ENCODE measurements at regions not wholly inside any gene's neighbourhood (a gene's known extent, or its start where the extent isn't known, plus 50 kb on each side); places are given as distances from the start of the nearest gene placed in this dataset.

DNA sequence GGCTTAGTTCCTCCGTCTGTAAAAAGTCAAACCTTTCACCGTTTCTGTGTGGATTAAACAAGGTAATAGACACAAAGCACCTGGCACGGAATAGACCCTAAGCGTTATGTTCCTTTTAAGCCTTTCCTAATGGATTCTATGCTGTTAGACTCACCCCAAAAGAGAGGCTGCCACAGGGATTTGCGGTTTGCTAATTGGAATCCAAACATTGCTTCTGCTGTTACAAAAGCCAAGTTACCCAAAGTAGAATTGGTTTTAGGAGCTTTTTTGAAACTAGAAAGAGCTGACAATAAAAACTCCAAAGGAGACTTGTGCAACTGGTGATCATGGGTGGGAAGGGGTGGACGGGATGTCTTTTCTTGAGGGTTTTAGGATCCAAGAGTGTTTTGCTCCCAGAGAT is 178.0 kb downstream of the BMP7 start:
- no peak for DNase-seq
- in situ Hi-C loops (cut with HindIII; ENCODE audit: low pct_ligation_motif_present, low pct_unique_long_range_greater_than_20kb, low sequenced_read_pairs) = no loop called here

DNA sequence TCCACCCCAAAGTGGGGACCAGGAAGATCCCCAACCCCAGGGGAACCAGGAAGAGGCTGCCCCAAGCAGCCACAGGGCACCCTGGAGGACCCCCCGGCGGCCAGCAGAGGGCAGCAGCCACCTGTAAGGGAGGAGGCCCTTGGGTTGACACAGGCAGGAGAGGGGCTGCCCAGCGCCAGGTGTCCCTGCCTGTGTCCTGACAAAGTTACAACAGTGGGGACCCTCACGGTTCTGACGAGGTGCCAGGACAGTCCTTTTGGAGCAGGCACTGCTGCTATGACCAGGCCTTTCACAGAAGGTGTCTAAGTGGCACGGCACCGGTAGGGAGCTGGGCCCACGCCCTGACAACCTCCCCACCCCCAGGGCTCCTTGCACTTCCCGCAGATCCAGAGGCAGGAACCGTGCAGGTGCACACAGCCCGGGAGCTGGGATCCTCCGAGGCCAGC is 176.7 kb downstream of the BMP7 start:
- in situ Hi-C loops (cut with HindIII; ENCODE audit: low pct_ligation_motif_present, low pct_unique_long_range_greater_than_20kb, low sequenced_read_pairs) = no loop called here
- DNase-seq = peak; percentile 45

DNA sequence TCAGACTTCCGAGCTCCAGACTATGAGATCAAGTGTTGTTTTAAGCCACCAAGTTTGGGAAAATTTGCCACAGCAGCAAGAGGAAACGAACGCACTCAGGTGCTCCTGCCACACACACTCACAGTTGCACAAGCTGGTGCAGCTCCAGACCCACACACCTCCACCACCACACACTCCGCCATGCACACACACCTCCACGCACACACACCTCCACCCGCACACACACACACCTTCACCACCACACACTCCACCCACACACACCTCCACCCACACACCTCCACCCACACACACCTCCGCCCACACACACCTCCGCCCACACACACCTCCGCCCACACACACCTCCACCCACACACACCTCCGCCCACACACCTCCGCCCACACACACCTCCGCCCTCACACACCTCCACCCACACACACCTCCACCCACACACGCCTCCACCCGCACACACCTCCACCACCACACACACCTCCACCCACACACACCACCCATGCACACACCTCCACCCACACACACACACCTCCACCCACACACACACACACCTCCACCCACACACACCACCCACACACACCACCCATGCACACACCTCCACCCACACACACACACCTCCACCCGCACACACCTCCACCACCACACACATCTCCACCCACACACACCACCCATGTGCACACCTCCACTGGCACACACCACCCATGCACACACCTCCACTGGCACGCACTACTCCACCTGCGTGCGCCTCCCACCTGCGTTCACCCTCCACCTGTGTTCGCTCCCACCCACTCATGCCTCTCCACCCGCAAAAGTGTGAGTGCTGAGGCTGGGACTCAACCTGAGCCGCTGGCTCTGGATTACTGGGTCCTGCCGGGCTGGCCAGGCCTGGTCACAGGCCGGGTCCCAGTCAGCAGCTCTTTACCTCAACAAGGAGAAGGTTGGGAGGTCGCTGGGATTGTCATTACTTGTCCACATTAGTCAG is 175.6 kb downstream of the BMP7 start:
- in situ Hi-C loops (cut with HindIII; ENCODE audit: low pct_ligation_motif_present, low pct_unique_long_range_greater_than_20kb, low sequenced_read_pairs) = no loop called here
- no peak for DNase-seq

GRCh38 chr20:57091748-57092111 is 174.7 kb downstream of the BMP7 start:
- in situ Hi-C loops (cut with HindIII; ENCODE audit: low pct_ligation_motif_present, low pct_unique_long_range_greater_than_20kb, low sequenced_read_pairs) = no loop called here
- no peak for DNase-seq

- in situ Hi-C loops (cut with HindIII; ENCODE audit: low pct_ligation_motif_present, low pct_unique_long_range_greater_than_20kb, low sequenced_read_pairs) = no loop called here
- DNase-seq = peak; percentile 41
Measured at GRCh38 chr20:57092112-57092899, 174.1 kb downstream of the BMP7 start.

DNA sequence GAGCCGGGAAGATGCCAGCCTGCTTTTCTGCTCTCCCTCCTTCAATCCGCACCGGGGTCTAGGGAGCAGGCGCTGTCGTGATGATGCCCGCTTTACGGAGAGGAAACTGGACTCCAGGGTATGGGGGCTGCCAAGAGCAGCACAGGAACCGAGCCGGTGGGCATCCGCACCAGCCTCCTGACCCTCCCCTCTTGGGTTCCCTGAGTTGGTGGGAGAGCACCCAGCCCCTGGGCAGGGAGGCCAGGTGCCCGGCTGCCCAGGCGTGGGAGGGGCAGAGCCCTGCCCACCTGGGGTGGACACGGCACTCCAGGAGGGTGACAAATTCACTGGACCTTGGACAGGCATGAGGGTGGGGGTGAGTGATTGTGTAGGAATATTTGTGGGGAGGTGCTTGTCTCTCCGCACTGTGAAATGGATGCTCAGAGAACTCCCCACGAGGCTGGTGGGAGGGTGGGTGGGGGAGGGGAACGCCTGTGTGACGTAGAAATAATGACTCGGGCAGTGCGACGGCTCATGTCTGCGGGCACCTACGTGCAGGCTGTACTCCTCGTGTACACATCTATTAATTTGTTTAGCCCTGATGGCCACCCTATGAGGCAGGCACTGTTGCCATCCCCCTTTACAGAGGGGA is 173.4 kb downstream of the BMP7 start:
- DNase-seq = no peak

GRCh38 chr20:57093766-57094165 is 172.7 kb downstream of the BMP7 start:
- in situ Hi-C loops (cut with HindIII; ENCODE audit: low pct_ligation_motif_present, low pct_unique_long_range_greater_than_20kb, low sequenced_read_pairs) = no loop called here
- no peak for DNase-seq

More for the DNA sequence above, 173.4 kb downstream of the BMP7 start:
- in situ Hi-C loops (cut with HindIII; ENCODE audit: low pct_ligation_motif_present, low pct_unique_long_range_greater_than_20kb, low sequenced_read_pairs) = no loop called here

DNA sequence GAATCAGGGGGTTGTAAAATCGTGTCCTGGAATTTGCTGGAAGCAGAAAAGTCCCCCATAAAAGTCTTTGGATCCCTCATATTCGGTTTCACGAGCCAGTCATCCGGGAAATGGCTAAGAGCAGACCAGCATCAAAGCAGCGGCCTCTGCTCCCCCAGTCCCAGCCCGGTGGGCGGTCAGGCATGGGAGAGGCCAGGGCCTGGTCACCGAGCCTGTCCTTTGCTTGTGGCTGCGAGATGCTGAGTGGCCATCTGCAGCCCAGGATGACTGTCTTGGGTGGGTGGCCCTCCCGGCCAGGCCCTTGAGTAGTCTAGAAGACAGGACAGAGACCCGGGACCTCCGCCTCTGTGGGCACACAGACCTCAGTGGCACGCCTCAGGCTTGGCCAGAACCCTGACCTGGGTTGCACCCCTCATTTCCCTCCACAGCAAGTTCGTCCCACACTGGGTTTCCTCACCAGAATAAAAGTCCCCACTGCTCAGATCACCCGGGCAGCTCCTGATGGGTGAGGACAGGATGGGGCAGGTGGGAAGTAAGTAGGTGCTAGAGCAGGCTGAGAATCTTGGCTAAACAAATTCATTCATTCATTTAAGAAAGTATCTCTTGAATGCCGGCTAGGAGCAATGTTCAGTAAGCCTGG is 172.1 kb downstream of the BMP7 start:
- in situ Hi-C loops (cut with HindIII; ENCODE audit: low pct_ligation_motif_present, low pct_unique_long_range_greater_than_20kb, low sequenced_read_pairs) = no loop called here
- DNase-seq = no peak

DNA sequence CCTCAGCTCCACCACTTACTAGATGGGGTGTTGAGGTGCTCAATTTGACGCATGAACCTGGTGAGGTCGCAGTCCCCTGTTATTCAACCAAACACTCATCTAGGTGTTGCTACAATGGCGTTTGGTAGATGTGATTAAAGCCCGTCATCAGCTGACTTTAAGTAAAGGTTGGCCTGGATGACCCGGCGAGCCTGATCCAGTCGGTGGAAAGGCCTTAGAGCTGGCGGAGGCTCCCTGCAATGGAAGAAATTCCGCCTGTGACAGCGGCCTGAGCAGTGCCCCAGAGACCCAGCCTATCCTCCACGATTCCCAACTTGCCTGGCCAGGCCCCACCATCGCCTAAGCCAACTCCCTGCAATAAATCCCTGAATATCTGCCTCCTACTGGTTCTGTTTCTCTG is 171.4 kb downstream of the BMP7 start:
- in situ Hi-C loops (cut with HindIII; ENCODE audit: low pct_ligation_motif_present, low pct_unique_long_range_greater_than_20kb, low sequenced_read_pairs) = no loop called here
- DNase-seq = no peak

DNA sequence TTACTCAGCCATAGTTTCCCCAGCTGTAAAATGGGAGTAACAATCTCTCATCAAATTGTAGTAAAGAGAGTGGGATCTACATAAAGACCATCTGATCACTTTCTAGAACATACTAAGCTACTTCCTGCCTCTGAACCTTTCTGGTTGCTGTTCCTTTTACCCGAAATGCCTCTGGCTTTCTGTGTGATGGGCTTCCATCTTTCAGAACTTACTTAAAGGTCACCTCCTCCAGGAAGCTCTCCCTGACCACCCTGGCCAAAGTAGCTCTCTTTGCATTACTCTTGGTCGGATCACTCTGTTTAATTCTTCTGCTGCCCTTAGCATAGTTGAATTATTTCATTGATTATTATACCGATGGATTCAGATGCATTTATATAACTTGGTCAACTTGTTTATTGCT is 171.0 kb downstream of the BMP7 start:
- no peak for DNase-seq
- in situ Hi-C loops (cut with HindIII; ENCODE audit: low pct_ligation_motif_present, low pct_unique_long_range_greater_than_20kb, low sequenced_read_pairs) = no loop called here

GRCh38 chr20:57097245-57097915 is 169.1 kb downstream of the BMP7 start:
- DNase-seq = no peak
- in situ Hi-C loops (cut with HindIII; ENCODE audit: low pct_ligation_motif_present, low pct_unique_long_range_greater_than_20kb, low sequenced_read_pairs) = no loop called here

- in situ Hi-C loops (cut with HindIII; ENCODE audit: low pct_ligation_motif_present, low pct_unique_long_range_greater_than_20kb, low sequenced_read_pairs) = no loop called here
- DNase-seq = no peak
Measured at GRCh38 chr20:57102160-57102559, 164.3 kb downstream of the BMP7 start.

GRCh38 chr20:57102566-57102965 is 163.9 kb downstream of the BMP7 start:
- in situ Hi-C loops (cut with HindIII; ENCODE audit: low pct_ligation_motif_present, low pct_unique_long_range_greater_than_20kb, low sequenced_read_pairs) = no loop called here
- DNase-seq = no peak

GRCh38 chr20:57103146-57103800 is 163.2 kb downstream of the BMP7 start:
- in situ Hi-C loops (cut with HindIII; ENCODE audit: low pct_ligation_motif_present, low pct_unique_long_range_greater_than_20kb, low sequenced_read_pairs) = no loop called here
- DNase-seq = no peak

DNA sequence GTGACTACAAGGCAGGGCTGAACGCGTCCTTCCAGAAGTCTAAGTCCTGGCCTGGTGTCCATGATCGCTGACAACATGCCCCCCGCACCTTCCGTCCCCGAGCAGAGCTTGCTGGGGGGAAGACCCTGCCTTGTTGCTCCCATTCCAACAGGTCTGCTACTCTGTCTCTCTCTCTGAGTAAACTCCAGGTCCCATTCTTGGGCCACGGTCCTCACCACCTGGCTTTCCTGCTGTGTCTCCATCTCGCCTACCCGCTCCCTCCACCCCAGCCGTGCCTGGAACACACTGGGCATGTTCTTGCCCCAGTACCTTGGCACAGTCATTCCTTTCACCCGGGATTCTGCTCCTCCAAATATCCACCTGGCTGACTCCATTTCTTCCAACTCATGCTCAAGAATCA is 162.3 kb downstream of the BMP7 start:
- in situ Hi-C loops (cut with HindIII; ENCODE audit: low pct_ligation_motif_present, low pct_unique_long_range_greater_than_20kb, low sequenced_read_pairs) = no loop called here
- no peak for DNase-seq

DNA sequence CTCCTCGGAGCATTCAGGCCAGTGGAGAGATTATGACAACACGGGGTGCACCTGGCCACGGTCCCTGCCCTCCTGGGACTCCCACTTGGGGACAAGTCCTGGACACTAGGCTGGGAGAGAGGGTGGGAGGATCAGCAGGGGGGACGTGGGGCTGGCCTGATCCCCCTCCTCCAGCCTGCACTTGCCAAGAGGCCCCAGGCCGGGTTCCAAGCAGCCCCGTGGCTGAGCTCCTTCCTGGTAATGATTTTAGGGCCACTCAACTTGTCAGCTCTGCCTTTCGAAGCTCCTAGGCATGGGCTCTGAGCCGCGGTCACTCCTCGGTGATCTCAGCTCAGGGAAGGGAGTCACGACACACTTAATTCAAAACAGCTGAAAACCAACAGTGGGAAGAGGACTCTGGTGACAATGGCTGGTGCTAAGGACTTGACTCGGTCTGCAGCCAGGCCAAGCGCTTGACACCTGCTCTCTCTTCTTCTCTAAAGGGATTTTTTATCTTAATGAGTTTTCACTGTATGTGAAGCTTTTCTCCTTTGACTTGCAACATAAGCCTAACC is 161.7 kb downstream of the BMP7 start:
- in situ Hi-C loops (cut with HindIII; ENCODE audit: low pct_ligation_motif_present, low pct_unique_long_range_greater_than_20kb, low sequenced_read_pairs) = no loop called here
- DNase-seq = no peak

- in situ Hi-C loops (cut with HindIII; ENCODE audit: low pct_ligation_motif_present, low pct_unique_long_range_greater_than_20kb, low sequenced_read_pairs) = no loop called here
Measured at GRCh38 chr20:57106030-57106682, 160.3 kb downstream of the BMP7 start.

More at GRCh38 chr20:57106030-57106682, 160.3 kb downstream of the BMP7 start:
- no peak for DNase-seq
